ENCODE measurements at regions not wholly inside any gene's neighbourhood (a gene's known extent, or its start where the extent isn't known, plus 50 kb on each side); places are given as distances from the start of the nearest gene placed in this dataset.

- no peak overlapping the region for H3K4me3 ChIP-seq (replicated peaks in 1 of 2; ENCODE audit: low read depth in 2 of 2, low read length in 2 of 2)
- peak in 1 of 2 donors; percentile 10 for DNase-seq (ENCODE audit: low read depth in 2 of 2)
- no peak for TF ChIP-seq CTCF (IDR thresholded peaks at IDR 0.05; ENCODE audit: low read depth, low read length)
Measured at GRCh38 chr12:18148961-18149360, 59.0 kb upstream of the RERGL start.

GRCh38 chr12:18146363-18146762 lies 56.4 kb upstream of the RERGL start:
- no peak overlapping the region for H3K4me3 ChIP-seq (replicated peaks in 1 of 2; ENCODE audit: low read depth in 2 of 2, low read length in 2 of 2)
- peak; percentile 56 to 66 for DNase-seq (ENCODE audit: low read depth in 2 of 2)
- no peak for TF ChIP-seq CTCF (IDR thresholded peaks at IDR 0.05; ENCODE audit: low read depth, low read length)

- no peak overlapping the region for H3K4me3 ChIP-seq (replicated peaks in 1 of 2; ENCODE audit: low read depth in 2 of 2, low read length in 2 of 2)
- DNase-seq (ENCODE audit: low read depth in 2 of 2): peak; percentile 65 to 70
- TF ChIP-seq CTCF (IDR thresholded peaks at IDR 0.05; ENCODE audit: low read depth, low read length): no peak
Measured at GRCh38 chr12:18145924-18146323, 55.9 kb upstream of the RERGL start.

GRCh38 chr12:18141048-18141982 lies 51.3 kb upstream of the RERGL start:
- DNase-seq (ENCODE audit: low read depth in 2 of 2): peak; percentile 52 to 79
- no peak overlapping the region for H3K4me3 ChIP-seq (replicated peaks in 1 of 2; ENCODE audit: low read depth in 2 of 2, low read length in 2 of 2)
- no peak for TF ChIP-seq CTCF (IDR thresholded peaks at IDR 0.05; ENCODE audit: low read depth, low read length)

GRCh38 chr12:18139989-18140596 lies 50.1 kb upstream of the RERGL start:
- DNase-seq (ENCODE audit: low read depth in 2 of 2): peak; percentile 61 to 72
- H3K4me3 ChIP-seq (replicated peaks in 1 of 2; ENCODE audit: low read depth in 2 of 2, low read length in 2 of 2): no peak overlapping the region
- peak; percentile 54 for TF ChIP-seq CTCF (IDR thresholded peaks at IDR 0.05; ENCODE audit: low read depth, low read length)

Data from cardiac fibroblast (primary cell).